ENCODE measurements at regions not wholly inside any gene's neighbourhood (a gene's known extent, or its start where the extent isn't known, plus 50 kb on each side); places are given as distances from the start of the nearest gene placed in this dataset.
"Not testable (repeated sequence)": the region's sequence is repeated elsewhere in the genome, so short reads cannot be mapped to it uniquely, and the experiment has no call there.

DNA sequence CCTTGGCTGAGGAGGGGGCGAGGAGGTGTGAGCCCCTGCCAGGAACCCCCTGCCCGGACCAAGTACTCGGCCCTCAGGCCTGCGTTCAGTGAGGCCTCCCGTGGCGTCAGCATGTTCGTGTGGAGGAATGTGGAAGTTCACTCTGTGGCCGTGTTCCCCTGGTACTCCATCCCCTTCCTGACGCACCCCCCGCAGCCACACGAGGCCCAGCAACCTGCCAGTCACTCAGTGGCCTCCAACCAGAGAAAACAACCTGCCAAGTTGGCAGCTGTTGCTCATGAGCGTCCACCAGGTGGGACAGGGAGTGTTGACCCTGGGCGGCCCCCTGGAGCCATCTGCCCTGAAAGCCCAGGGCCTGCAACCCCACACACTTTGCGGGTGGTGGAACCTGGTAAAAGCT is 205.4 kb downstream of the CEP170 start:
- not testable (repeated sequence) for H3K9me3 ChIP-seq (replicated peaks in 1 of 2; ENCODE audit: control insufficient read depth in 2 of 2, insufficient read depth in 1 of 2, low read depth in 1 of 2, low read length in 2 of 2); H3K14ac ChIP-seq (ENCODE audit: low read length); H3K18ac ChIP-seq (ENCODE audit: low read length); H3K4me1 ChIP-seq (ENCODE audit: control insufficient read depth in 2 of 2, insufficient read depth in 1 of 2, low read depth in 1 of 2, low read length in 2 of 2); H3K4me3 ChIP-seq (ENCODE audit: low read length in 2 of 2); DNase-seq (ENCODE audit: low spot score); H2AK5ac ChIP-seq (ENCODE audit: low read depth, low read length); H2AFZ ChIP-seq (ENCODE audit: low read length); H2BK15ac ChIP-seq (ENCODE audit: low read length); H4K8ac ChIP-seq (ENCODE audit: low read depth, low read length); H3K27ac ChIP-seq (replicated peaks; ENCODE audit: low read length); H3K4me2 ChIP-seq (ENCODE audit: insufficient read depth, low read length, poor library complexity, severe bottlenecking); H2BK120ac ChIP-seq (ENCODE audit: low read depth, low read length); H3K27me3 ChIP-seq (ENCODE audit: control insufficient read depth in 3 of 3, insufficient read depth in 3 of 3, low read depth in 1 of 3, low read length in 3 of 3); H4K91ac ChIP-seq (ENCODE audit: low read depth, low read length, poor library complexity); H3K23ac ChIP-seq (ENCODE audit: low read depth, low read length, poor library complexity); H3K79me1 ChIP-seq (ENCODE audit: low read depth, low read length); H3K9ac ChIP-seq (ENCODE audit: low read depth, low read length, poor library complexity); H3K36me3 ChIP-seq (replicated peaks in 1 of 2; ENCODE audit: control insufficient read depth in 2 of 2, insufficient read depth in 2 of 2, low read length in 2 of 2); H3K4ac ChIP-seq (ENCODE audit: low read length); H2BK5ac ChIP-seq (ENCODE audit: low read length); H2BK12ac ChIP-seq (ENCODE audit: low read length)
- no CpG with 5 or more reads among the region's 14 CpGs for WGBS, 2 donors (ENCODE audit: extremely low coverage in 2 of 2, insufficient read length in 2 of 2, insufficient replicate concordance in 1 of 2)

DNA sequence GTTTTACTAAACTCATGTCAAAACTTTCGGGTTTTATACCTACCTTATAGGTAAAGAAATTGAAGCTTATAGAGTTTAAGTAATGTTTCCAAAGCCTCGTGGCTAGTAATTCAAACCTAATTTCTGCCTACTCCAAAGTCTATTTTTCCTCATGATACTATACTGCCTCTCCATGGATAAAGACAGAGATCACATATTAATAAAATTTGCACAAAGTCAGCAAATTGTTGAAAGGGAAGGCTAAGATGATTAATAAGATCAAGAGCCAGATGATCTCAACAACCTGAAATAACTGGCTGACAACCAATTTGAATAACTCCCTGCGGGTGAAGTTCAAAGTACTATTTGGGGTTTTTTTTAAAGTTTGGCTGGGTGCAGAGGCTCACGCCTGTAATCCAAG is 233.7 kb downstream of the CEP170 start:
- H3K79me1 ChIP-seq (ENCODE audit: low read depth, low read length); H2BK12ac ChIP-seq (ENCODE audit: low read length); DNase-seq (ENCODE audit: low spot score); H2AFZ ChIP-seq (ENCODE audit: low read length); H3K23ac ChIP-seq (ENCODE audit: low read depth, low read length, poor library complexity); H3K36me3 ChIP-seq (replicated peaks in 1 of 2; ENCODE audit: control insufficient read depth in 2 of 2, insufficient read depth in 2 of 2, low read length in 2 of 2); H2BK5ac ChIP-seq (ENCODE audit: low read length); H3K14ac ChIP-seq (ENCODE audit: low read length); H4K8ac ChIP-seq (ENCODE audit: low read depth, low read length); H3K9me3 ChIP-seq (replicated peaks in 1 of 2; ENCODE audit: control insufficient read depth in 2 of 2, insufficient read depth in 1 of 2, low read depth in 1 of 2, low read length in 2 of 2); H2BK120ac ChIP-seq (ENCODE audit: low read depth, low read length); H3K4me2 ChIP-seq (ENCODE audit: insufficient read depth, low read length, poor library complexity, severe bottlenecking); H3K4me1 ChIP-seq (ENCODE audit: control insufficient read depth in 2 of 2, insufficient read depth in 1 of 2, low read depth in 1 of 2, low read length in 2 of 2); H3K4me3 ChIP-seq (ENCODE audit: low read length in 2 of 2); H3K9ac ChIP-seq (ENCODE audit: low read depth, low read length, poor library complexity); H2BK15ac ChIP-seq (ENCODE audit: low read length); H3K4ac ChIP-seq (ENCODE audit: low read length); H3K27ac ChIP-seq (replicated peaks; ENCODE audit: low read length); H2AK5ac ChIP-seq (ENCODE audit: low read depth, low read length); H3K18ac ChIP-seq (ENCODE audit: low read length); H4K91ac ChIP-seq (ENCODE audit: low read depth, low read length, poor library complexity); H3K27me3 ChIP-seq (ENCODE audit: control insufficient read depth in 3 of 3, insufficient read depth in 3 of 3, low read depth in 1 of 3, low read length in 3 of 3): not testable (repeated sequence)
- WGBS, 2 donors (ENCODE audit: extremely low coverage in 2 of 2, insufficient read length in 2 of 2, insufficient replicate concordance in 1 of 2), result no CpG with 5 or more reads among the region's 4 CpGs

DNA sequence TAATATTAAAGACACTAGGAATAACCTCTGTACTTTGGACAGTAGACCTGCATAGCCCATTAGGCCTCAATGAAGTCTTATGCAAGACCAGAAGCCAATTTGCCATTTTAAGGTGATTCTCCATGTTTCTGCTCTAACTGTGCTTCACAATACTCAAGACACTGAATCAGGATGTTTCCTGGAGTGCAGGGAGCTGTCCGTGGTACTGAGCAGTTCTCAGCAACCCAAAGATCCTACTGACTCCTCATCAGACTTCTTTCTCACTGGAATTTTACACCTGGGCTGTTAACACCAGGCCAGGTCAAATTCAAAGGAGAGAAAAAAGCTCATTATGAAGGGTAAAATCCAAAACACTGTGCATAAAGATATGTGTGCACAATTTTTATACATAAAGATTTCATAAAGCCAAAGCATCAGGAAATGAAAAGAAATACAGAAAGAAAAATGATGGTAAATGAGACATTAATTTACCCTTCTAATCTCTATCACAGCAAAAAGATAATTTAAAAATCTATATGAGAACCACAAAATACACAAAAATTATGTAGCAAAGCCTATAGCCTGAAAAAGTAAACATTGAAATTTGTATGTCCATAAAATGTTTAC is 235.9 kb downstream of the CEP170 start:
- not testable (repeated sequence) for H3K18ac ChIP-seq (ENCODE audit: low read length); H3K4me1 ChIP-seq (ENCODE audit: control insufficient read depth in 2 of 2, insufficient read depth in 1 of 2, low read depth in 1 of 2, low read length in 2 of 2); H3K79me1 ChIP-seq (ENCODE audit: low read depth, low read length); H3K14ac ChIP-seq (ENCODE audit: low read length); H4K91ac ChIP-seq (ENCODE audit: low read depth, low read length, poor library complexity); H3K36me3 ChIP-seq (replicated peaks in 1 of 2; ENCODE audit: control insufficient read depth in 2 of 2, insufficient read depth in 2 of 2, low read length in 2 of 2); H3K9ac ChIP-seq (ENCODE audit: low read depth, low read length, poor library complexity); H3K27ac ChIP-seq (replicated peaks; ENCODE audit: low read length); H3K23ac ChIP-seq (ENCODE audit: low read depth, low read length, poor library complexity); H2BK5ac ChIP-seq (ENCODE audit: low read length); H4K8ac ChIP-seq (ENCODE audit: low read depth, low read length); H2BK12ac ChIP-seq (ENCODE audit: low read length); DNase-seq (ENCODE audit: low spot score); H2BK15ac ChIP-seq (ENCODE audit: low read length); H2AK5ac ChIP-seq (ENCODE audit: low read depth, low read length); H3K9me3 ChIP-seq (replicated peaks in 1 of 2; ENCODE audit: control insufficient read depth in 2 of 2, insufficient read depth in 1 of 2, low read depth in 1 of 2, low read length in 2 of 2); H3K4me3 ChIP-seq (ENCODE audit: low read length in 2 of 2); H3K4me2 ChIP-seq (ENCODE audit: insufficient read depth, low read length, poor library complexity, severe bottlenecking); H3K27me3 ChIP-seq (ENCODE audit: control insufficient read depth in 3 of 3, insufficient read depth in 3 of 3, low read depth in 1 of 3, low read length in 3 of 3); H3K4ac ChIP-seq (ENCODE audit: low read length); H2AFZ ChIP-seq (ENCODE audit: low read length); H2BK120ac ChIP-seq (ENCODE audit: low read depth, low read length)
- WGBS, 2 donors (ENCODE audit: extremely low coverage in 2 of 2, insufficient read length in 2 of 2, insufficient replicate concordance in 1 of 2), result no CpG with 5 or more reads among the region's 1 CpG

DNA sequence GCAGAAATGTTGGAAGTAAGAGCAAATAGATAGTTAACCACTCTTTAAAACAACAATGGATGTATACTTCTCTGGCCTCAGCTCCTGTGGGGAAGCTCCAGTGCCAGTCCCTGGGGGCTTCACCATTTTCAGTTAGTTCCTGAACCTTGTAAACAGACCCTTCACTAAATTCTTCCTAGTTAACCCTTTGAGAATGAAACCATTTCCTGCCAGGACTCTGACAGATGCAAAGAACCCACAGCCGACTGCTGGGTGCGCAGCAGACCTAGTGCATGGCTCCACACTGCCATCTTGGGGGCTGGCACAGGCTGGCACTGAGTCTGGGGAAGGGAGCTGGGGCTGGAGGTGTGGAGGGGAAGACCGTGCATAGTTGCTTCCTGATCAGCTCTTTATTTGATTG is 244.4 kb downstream of the CEP170 start:
- not testable (repeated sequence) for H2AFZ ChIP-seq (ENCODE audit: low read length); H3K4ac ChIP-seq (ENCODE audit: low read length); H3K4me1 ChIP-seq (ENCODE audit: control insufficient read depth in 2 of 2, insufficient read depth in 1 of 2, low read depth in 1 of 2, low read length in 2 of 2); H3K27ac ChIP-seq (replicated peaks; ENCODE audit: low read length); H3K14ac ChIP-seq (ENCODE audit: low read length); H2BK120ac ChIP-seq (ENCODE audit: low read depth, low read length); H4K91ac ChIP-seq (ENCODE audit: low read depth, low read length, poor library complexity); H3K9me3 ChIP-seq (replicated peaks in 1 of 2; ENCODE audit: control insufficient read depth in 2 of 2, insufficient read depth in 1 of 2, low read depth in 1 of 2, low read length in 2 of 2); H2BK5ac ChIP-seq (ENCODE audit: low read length); H3K27me3 ChIP-seq (ENCODE audit: control insufficient read depth in 3 of 3, insufficient read depth in 3 of 3, low read depth in 1 of 3, low read length in 3 of 3); H3K4me2 ChIP-seq (ENCODE audit: insufficient read depth, low read length, poor library complexity, severe bottlenecking); H4K8ac ChIP-seq (ENCODE audit: low read depth, low read length); H3K36me3 ChIP-seq (replicated peaks in 1 of 2; ENCODE audit: control insufficient read depth in 2 of 2, insufficient read depth in 2 of 2, low read length in 2 of 2); H2BK15ac ChIP-seq (ENCODE audit: low read length); DNase-seq (ENCODE audit: low spot score); H2AK5ac ChIP-seq (ENCODE audit: low read depth, low read length); H3K18ac ChIP-seq (ENCODE audit: low read length); H2BK12ac ChIP-seq (ENCODE audit: low read length); H3K23ac ChIP-seq (ENCODE audit: low read depth, low read length, poor library complexity); H3K79me1 ChIP-seq (ENCODE audit: low read depth, low read length); H3K9ac ChIP-seq (ENCODE audit: low read depth, low read length, poor library complexity); H3K4me3 ChIP-seq (ENCODE audit: low read length in 2 of 2)
- WGBS, 2 donors (ENCODE audit: extremely low coverage in 2 of 2, insufficient read length in 2 of 2, insufficient replicate concordance in 1 of 2), result no CpG with 5 or more reads among the region's 3 CpGs
